GM23338 (cell line): ENCODE measurements at regions not wholly inside any gene's neighbourhood (a gene's known extent, or its start where the extent isn't known, plus 50 kb on each side); places are given as distances from the start of the nearest gene placed in this dataset.

Experiments used
- ATAC-seq: fragments of 200-7000 bp; cut with Tn5 transposase; 3 replicates; pipeline ENCODE4 v1.9.1; 2020
- DNase-seq: peaks from one replicate; pipeline ENCODE4 v3.0.0-alpha.2; 2015; ENCODE audit warnings: low spot score
- H2AFZ ChIP-seq: fragments of 200-600 bp; sonication (generic); 2 replicates; pipeline ENCODE4 v1.8.0; 2016; ENCODE audit warnings: antibody characterized with exemption, mild to moderate bottlenecking, moderate library complexity
- H3F3A ChIP-seq: fragments of 200-600 bp; sonication (generic); replicated peaks from 2 replicates; pipeline ENCODE4 v1.8.0; 2017; ENCODE audit warnings: antibody characterized with exemption, mixed run types, low read depth
- H3K27ac ChIP-seq: fragments of 200-600 bp; sonication (generic); 2 replicates; pipeline ENCODE4 v1.6.1; 2016; ENCODE audit warnings: low read depth
- H3K27me3 ChIP-seq: fragments of 200-600 bp; sonication (generic); 2 replicates; pipeline ENCODE4 v1.8.0; 2016; ENCODE audit warnings: mild to moderate bottlenecking, mixed run types, moderate library complexity; ENCODE audit not compliant: insufficient read depth
- H3K36me3 ChIP-seq: fragments of 200-600 bp; sonication (generic); 2 replicates; pipeline ENCODE4 v1.8.0; 2016; ENCODE audit warnings: mild to moderate bottlenecking; ENCODE audit not compliant: insufficient read depth
- H3K4me1 ChIP-seq: fragments of 200-600 bp; sonication (generic); 2 replicates; pipeline ENCODE4 v1.8.0; 2016; ENCODE audit warnings: mild to moderate bottlenecking, moderate library complexity; ENCODE audit not compliant: insufficient read depth
- H3K4me2 ChIP-seq: fragments of 200-600 bp; sonication (generic); 2 replicates; pipeline ENCODE4 v1.7.1; 2017; ENCODE audit warnings: mixed run types
- H3K4me3 ChIP-seq: fragments of 200-600 bp; sonication (generic); 2 replicates; pipeline ENCODE4 v1.6.1; 2016; ENCODE audit warnings: mixed run types
- H3K79me2 ChIP-seq: fragments of 200-600 bp; sonication (generic); replicated peaks from 2 replicates; pipeline ENCODE4 v1.8.0; 2017; ENCODE audit warnings: mild to moderate bottlenecking; ENCODE audit not compliant: insufficient read depth
- H3K9me2 ChIP-seq: fragments of 200-600 bp; sonication (generic); 2 replicates; pipeline ENCODE4 v1.8.0; 2017; ENCODE audit not compliant: insufficient read depth
- H4K20me1 ChIP-seq: fragments of 200-600 bp; sonication (generic); replicated peaks from 2 replicates; pipeline ENCODE4 v1.8.0; 2017; ENCODE audit warnings: mild to moderate bottlenecking; ENCODE audit not compliant: insufficient read depth
- H3K27ac Mint-ChIP-seq: 2 replicates; pipeline ENCODE4 v1.8.0; 2020; ENCODE audit warnings: inconsistent platforms, mild to moderate bottlenecking, moderate library complexity, mixed read lengths
- H3K27me3 Mint-ChIP-seq: 3 replicates; pipeline ENCODE4 v1.8.0; 2022; ENCODE audit warnings: low read depth, mild to moderate bottlenecking, moderate library complexity, mixed read lengths, inconsistent platforms; ENCODE audit not compliant: insufficient read depth, poor library complexity
- H3K36me3 Mint-ChIP-seq: 3 replicates; pipeline ENCODE4 v1.8.0; 2021; ENCODE audit warnings: low read depth, mild to moderate bottlenecking, inconsistent platforms, moderate library complexity, mixed read lengths
- H3K4me1 Mint-ChIP-seq: 3 replicates; pipeline ENCODE4 v1.8.0; 2020; ENCODE audit warnings: mild to moderate bottlenecking, inconsistent platforms, mixed read lengths
- H3K4me3 Mint-ChIP-seq: 3 replicates; pipeline ENCODE4 v1.8.0; 2021; ENCODE audit warnings: moderate library complexity, mild to moderate bottlenecking, inconsistent platforms, mixed read lengths
- H3K9me3 Mint-ChIP-seq: 3 replicates; pipeline ENCODE4 v1.8.0; 2020; ENCODE audit warnings: moderate library complexity, mild to moderate bottlenecking, inconsistent platforms, mixed read lengths
- CTCF ChIP-seq, 2 experiments: fragments of 200-600 bp in 1 of 2; sonication (generic) in 1 of 2; conservative IDR thresholded peaks; 2 replicates each; pipeline versions ENCODE4 v1.5.1 to v1.6.1; 2016 to 2017; ENCODE audit warnings: antibody characterized with exemption in 2 of 2, low read depth in 2 of 2, mild to moderate bottlenecking in 2 of 2, moderate library complexity in 1 of 2
- ETS1 ChIP-seq: IDR thresholded peaks from 2 replicates; pipeline ENCODE4 v1.6.1; 2016; ENCODE audit warnings: antibody characterized with exemption
- EZH2phosphoT487 ChIP-seq: fragments of 200-600 bp; sonication (generic); IDR thresholded peaks from one replicate; pipeline ENCODE4 v1.8.1; 2018; ENCODE audit warnings: antibody characterized with exemption; ENCODE audit not compliant: unreplicated experiment
- JUNB ChIP-seq: IDR thresholded peaks from one replicate; pipeline ENCODE4 v1.6.1; 2016; ENCODE audit warnings: antibody characterized with exemption; ENCODE audit not compliant: unreplicated experiment

- Histone ChIP-seq H4K20me1 (no peaks in the 10 kb centered on the region), H3K79me2 (no peaks in the 10 kb centered on the region), H3K27me3 (no peaks in the 10 kb centered on the region), H3K4me3 (no peak overlapping the region), H2AFZ (no peak overlapping the region), H3K9me2 (no peaks in the 10 kb centered on the region), H3F3A (no peaks in the 10 kb centered on the region), H3K4me1 (peaks cover 7% of the 10 kb centered on the region), H3K36me3 (no peaks in the 10 kb centered on the region), H3K4me2 (no peak overlapping the region), H3K27ac (no peak overlapping the region)
- H3K9me3 Mint-ChIP-seq, result no peaks in the 10 kb centered on the region; the same call in 2 of the 3 replicates
- H3K4me1 Mint-ChIP-seq, result peaks cover 19% of the 10 kb centered on the region
- no peak for ATAC-seq
- H3K27ac Mint-ChIP-seq, result no peak overlapping the region
- no peak for DNase-seq
- no peak overlapping the region for H3K4me3 Mint-ChIP-seq
- TF ChIP-seq JUNB, result no peak
- no peak for TF ChIP-seq EZH2phosphoT487
- peaks cover 17% of the 10 kb centered on the region for H3K27me3 Mint-ChIP-seq
- no peaks in the 10 kb centered on the region; the same call in 2 of the 3 replicates for H3K36me3 Mint-ChIP-seq
These were observed 80.6 kb downstream of the LINGO1 start for GRCh38 chr15:77552066-77552465.

GRCh38 chr15:77550301-77551251 is 82.1 kb downstream of the LINGO1 start:
- H3K4me2 ChIP-seq, result no peak overlapping the region

More at GRCh38 chr15:77550301-77551251, 82.1 kb downstream of the LINGO1 start:
- Mint-ChIP-seq H3K9me3 (no peaks in the 10 kb centered on the region; the same call in 2 of the 3 replicates), H3K27ac (no peak overlapping the region), H3K27me3 (peaks cover 12% of the 10 kb centered on the region), H3K36me3 (no peaks in the 10 kb centered on the region; the same call in 2 of the 3 replicates), H3K4me3 (no peak overlapping the region), H3K4me1 (peaks cover 10% of the 10 kb centered on the region)
- Histone ChIP-seq H3K36me3 (no peaks in the 10 kb centered on the region), H3K4me3 (no peak overlapping the region), H3K27me3 (no peaks in the 10 kb centered on the region), H2AFZ (no peak overlapping the region; the same call in 1 of the 2 replicates), H4K20me1 (no peaks in the 10 kb centered on the region), H3K9me2 (no peaks in the 10 kb centered on the region), H3K27ac (no peak overlapping the region), H3K4me1 (0 out of 2 replicates have a peak, but pooled peaks cover 3% of the 10 kb centered on the region), H3F3A (no peaks in the 10 kb centered on the region), H3K79me2 (no peaks in the 10 kb centered on the region)
- ATAC-seq, result no peak
- no peak for TF ChIP-seq CTCF (conservative IDR thresholded peaks at IDR 0.05; ENCODE audit: low read depth in 2 of 2)
- no peak for TF ChIP-seq ETS1
- no peak for DNase-seq
